Kidney epithelial cell (primary cell): ENCODE measurements at regions not wholly inside any gene's neighbourhood (a gene's known extent, or its start where the extent isn't known, plus 50 kb on each side); places are given as distances from the start of the nearest gene placed in this dataset.

Source experiments
- DNase-seq: peaks from one replicate; pipeline ENCODE4 v3.0.0-alpha.2; 2010; ENCODE audit warnings: low read depth
- H3K27me3 ChIP-seq: 2 replicates; pipeline ENCODE4 v1.6.0; 2011; ENCODE audit warnings: low read length; ENCODE audit not compliant: control insufficient read depth, insufficient read depth
- H3K36me3 ChIP-seq: 2 replicates; pipeline ENCODE4 v1.5.1; 2011; ENCODE audit warnings: low read length; ENCODE audit not compliant: control insufficient read depth, insufficient read depth
- H3K4me3 ChIP-seq: 2 replicates; pipeline ENCODE4 v1.5.1; 2011; ENCODE audit warnings: low read depth, mild to moderate bottlenecking, control low read depth, low read length
- CTCF ChIP-seq: IDR thresholded peaks from 2 replicates; pipeline ENCODE4 v1.5.1; 2011; ENCODE audit warnings: mild to moderate bottlenecking, moderate library complexity, low read length, control low read depth, inconsistent platforms; ENCODE audit not compliant: insufficient read depth, poor library complexity, severe bottlenecking

GRCh38 chr17:79296243-79296642 lies 221.6 kb downstream of the ENGASE start:
- Histone ChIP-seq H3K27me3 (peaks cover 12% of the 10 kb centered on the region), H3K36me3 (no peaks in the 10 kb centered on the region), H3K4me3 (no peak overlapping the region)
- DNase-seq = no peak
- no peak for TF ChIP-seq CTCF

- no peak for TF ChIP-seq CTCF
- Histone ChIP-seq H3K27me3 (peaks cover 12% of the 10 kb centered on the region), H3K36me3 (no peaks in the 10 kb centered on the region), H3K4me3 (no peak overlapping the region)
- no peak for DNase-seq
Observed at GRCh38 chr17:79295307-79295706, 220.7 kb downstream of the ENGASE start.

- no peaks in the 10 kb centered on the region for H3K36me3 ChIP-seq
- no peak overlapping the region for H3K4me3 ChIP-seq
- no peak for DNase-seq
- no peak for TF ChIP-seq CTCF
- peaks cover 12% of the 10 kb centered on the region for H3K27me3 ChIP-seq
Observed at GRCh38 chr17:79294459-79295071, 219.9 kb downstream of the ENGASE start.

GRCh38 chr17:79292501-79292900 lies 217.9 kb downstream of the ENGASE start:
- H3K36me3 ChIP-seq = no peaks in the 10 kb centered on the region
- TF ChIP-seq CTCF = no peak
- peaks cover 12% of the 10 kb centered on the region for H3K27me3 ChIP-seq
- no peak overlapping the region for H3K4me3 ChIP-seq
- DNase-seq = no peak

GRCh38 chr17:79291391-79291790 lies 216.8 kb downstream of the ENGASE start:
- Histone ChIP-seq H3K27me3 (peaks cover 14% of the 10 kb centered on the region), H3K4me3 (no peak overlapping the region), H3K36me3 (no peaks in the 10 kb centered on the region)
- no peak for DNase-seq
- no peak for TF ChIP-seq CTCF

- H3K27me3 ChIP-seq = peaks cover 14% of the 10 kb centered on the region
- H3K4me3 ChIP-seq = no peak overlapping the region
- no peak for TF ChIP-seq CTCF
- DNase-seq = no peak
- no peaks in the 10 kb centered on the region for H3K36me3 ChIP-seq
Observed at GRCh38 chr17:79290726-79291125, 216.1 kb downstream of the ENGASE start.
